ENCODE measurements at regions not wholly inside any gene's neighbourhood (a gene's known extent, or its start where the extent isn't known, plus 50 kb on each side); places are given as distances from the start of the nearest gene placed in this dataset.

- ChIA-PET CTCF (interaction anchor here (1.1 kb wide), 1 partner anchor 119 kb away, joined by 5 read pairs; no protein-coding TSS in a partner anchor), POLR2A (interaction anchor here (0.5 kb wide), 1 partner anchor 25 kb away, joined by 3 read pairs; no protein-coding TSS in a partner anchor)
- no peak overlapping the region for H3K27ac Mint-ChIP-seq
- H3K27me3 Mint-ChIP-seq (ENCODE audit: low read depth), result no peaks in the 10 kb centered on the region
- peaks cover 4% of the 10 kb centered on the region for H3K36me3 Mint-ChIP-seq
- no peak for DNase-seq (ENCODE audit: low spot score)
- TF ChIP-seq ZNF317 (CRISPR knock-in tag; IDR thresholded peaks at IDR 0.05; ENCODE audit: borderline replicate concordance, low read depth) (no peak), ATF1 (CRISPR knock-in tag; IDR thresholded peaks at IDR 0.05) (no peak), NR1H2 (CRISPR knock-in tag; IDR thresholded peaks at IDR 0.05) (no peak), ZNF219 (CRISPR knock-in tag; IDR thresholded peaks at IDR 0.05; ENCODE audit: borderline replicate concordance) (no peak)
- no peak overlapping the region for H3K4me3 Mint-ChIP-seq
- peaks cover 14% of the 10 kb centered on the region for H3K9me3 Mint-ChIP-seq
- peaks cover 6% of the 10 kb centered on the region for H3K4me1 Mint-ChIP-seq
- ATAC-seq, result no peak
These were observed 109.9 kb upstream of the HEY2 start for GRCh38 chr6:125639466-125640020.

GRCh38 chr6:125640441-125641150 lies 108.8 kb upstream of the HEY2 start:
- Mint-ChIP-seq H3K27ac (no peak overlapping the region), H3K36me3 (peaks cover 10% of the 10 kb centered on the region), H3K4me1 (peaks cover 6% of the 10 kb centered on the region), H3K27me3 (ENCODE audit: low read depth) (no peaks in the 10 kb centered on the region), H3K9me3 (peaks cover 10% of the 10 kb centered on the region), H3K4me3 (no peak overlapping the region)
- TF ChIP-seq NR3C1 (CRISPR knock-in tag; conservative IDR thresholded peaks at IDR 0.05; ENCODE audit: low read depth) (no peak), TCF7 (CRISPR knock-in tag; IDR thresholded peaks at IDR 0.05; ENCODE audit: low read depth) (no peak), ELF4 (CRISPR knock-in tag; IDR thresholded peaks at IDR 0.05; ENCODE audit: low read depth) (no peak), SP1 (CRISPR knock-in tag; conservative IDR thresholded peaks at IDR 0.05) (no peak), IRF2 (CRISPR knock-in tag; IDR thresholded peaks at IDR 0.05; ENCODE audit: borderline replicate concordance, low read depth) (no peak), ZBTB21 (CRISPR knock-in tag; IDR thresholded peaks at IDR 0.05; ENCODE audit: borderline replicate concordance) (no peak), E2F4 (CRISPR knock-in tag; IDR thresholded peaks at IDR 0.05; ENCODE audit: borderline replicate concordance, low read depth) (no peak), ERG (CRISPR knock-in tag; IDR thresholded peaks at IDR 0.05) (no peak), PREB (CRISPR knock-in tag; IDR thresholded peaks at IDR 0.05; ENCODE audit: borderline replicate concordance) (no peak), NFE2L1 (CRISPR knock-in tag; IDR thresholded peaks at IDR 0.05) (no peak), FOXK1 (CRISPR knock-in tag; IDR thresholded peaks at IDR 0.05) (no peak), ZNF138 (CRISPR knock-in tag; conservative IDR thresholded peaks at IDR 0.05) (no peak), USF2 (CRISPR knock-in tag; IDR thresholded peaks at IDR 0.05) (no peak), ETV6 (CRISPR knock-in tag; IDR thresholded peaks at IDR 0.05) (no peak), ZSCAN18 (CRISPR knock-in tag; IDR thresholded peaks at IDR 0.05) (no peak), ZNF317 (CRISPR knock-in tag; IDR thresholded peaks at IDR 0.05; ENCODE audit: borderline replicate concordance, low read depth) (no peak), ZNF532 (CRISPR knock-in tag; IDR thresholded peaks at IDR 0.05; ENCODE audit: borderline replicate concordance) (no peak), NFATC4 (CRISPR knock-in tag; IDR thresholded peaks at IDR 0.05) (no peak), GTF2I (CRISPR knock-in tag; conservative IDR thresholded peaks at IDR 0.05) (no peak)
- no peak for ATAC-seq
- ChIA-PET POLR2A (interaction anchor here (0.6 kb wide), 1 partner anchor 215 kb away, joined by 3 read pairs; no protein-coding TSS in a partner anchor), CTCF (no interaction called here)
- no peak for DNase-seq (ENCODE audit: low spot score)

Measured in WTC11 (cell line).